Gastroesophageal sphincter (tissue), 3 donors: ENCODE measurements at regions not wholly inside any gene's neighbourhood (a gene's known extent, or its start where the extent isn't known, plus 50 kb on each side); places are given as distances from the start of the nearest gene placed in this dataset.

Source experiments
- CTCF ChIP-seq, 4 experiments: fragments of 200-600 bp in 2 of 4; fragments of 450-650 bp in 2 of 4; sonication (generic) in 1 of 4; IDR thresholded peaks; one replicate each; pipeline ENCODE4 v1.5.1; 2017 to 2019; ENCODE audit warnings: antibody characterized with exemption in 4 of 4, mild to moderate bottlenecking in 2 of 4, moderate library complexity in 2 of 4
- POLR2A ChIP-seq, 2 donors: fragments of 450-650 bp; IDR thresholded peaks; one replicate each; pipeline ENCODE4 v1.6.1; 2017; ENCODE audit warnings: antibody characterized with exemption in 2 of 2, mild to moderate bottlenecking in 2 of 2, moderate library complexity in 1 of 2

- TF ChIP-seq POLR2A (IDR thresholded peaks at IDR 0.05): no peak
- no peak for TF ChIP-seq CTCF (IDR thresholded peaks at IDR 0.05)
Measured at GRCh38 chr20:17140894-17141293, 85.9 kb upstream of the PCSK2 start.
